ENCODE measurements at regions not wholly inside any gene's neighbourhood (a gene's known extent, or its start where the extent isn't known, plus 50 kb on each side); places are given as distances from the start of the nearest gene placed in this dataset.

- TF ChIP-seq SP1 (CRISPR knock-in tag; conservative IDR thresholded peaks at IDR 0.05) = no peak
- TF ChIP-seq, protein P1, sequence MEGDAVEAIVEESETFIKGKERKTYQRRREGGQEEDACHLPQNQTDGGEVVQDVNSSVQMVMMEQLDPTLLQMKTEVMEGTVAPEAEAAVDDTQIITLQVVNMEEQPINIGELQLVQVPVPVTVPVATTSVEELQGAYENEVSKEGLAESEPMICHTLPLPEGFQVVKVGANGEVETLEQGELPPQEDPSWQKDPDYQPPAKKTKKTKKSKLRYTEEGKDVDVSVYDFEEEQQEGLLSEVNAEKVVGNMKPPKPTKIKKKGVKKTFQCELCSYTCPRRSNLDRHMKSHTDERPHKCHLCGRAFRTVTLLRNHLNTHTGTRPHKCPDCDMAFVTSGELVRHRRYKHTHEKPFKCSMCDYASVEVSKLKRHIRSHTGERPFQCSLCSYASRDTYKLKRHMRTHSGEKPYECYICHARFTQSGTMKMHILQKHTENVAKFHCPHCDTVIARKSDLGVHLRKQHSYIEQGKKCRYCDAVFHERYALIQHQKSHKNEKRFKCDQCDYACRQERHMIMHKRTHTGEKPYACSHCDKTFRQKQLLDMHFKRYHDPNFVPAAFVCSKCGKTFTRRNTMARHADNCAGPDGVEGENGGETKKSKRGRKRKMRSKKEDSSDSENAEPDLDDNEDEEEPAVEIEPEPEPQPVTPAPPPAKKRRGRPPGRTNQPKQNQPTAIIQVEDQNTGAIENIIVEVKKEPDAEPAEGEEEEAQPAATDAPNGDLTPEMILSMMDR (IDR thresholded peaks at IDR 0.05) = no peak
- TF ChIP-seq HMGA2 (CRISPR knock-in tag; IDR thresholded peaks at IDR 0.05) = no peak
- TF ChIP-seq RORB (CRISPR knock-in tag; IDR thresholded peaks at IDR 0.05) = no peak
- TF ChIP-seq FOXJ3 (CRISPR knock-in tag; IDR thresholded peaks at IDR 0.05; ENCODE audit: borderline replicate concordance) = no peak
- TF ChIP-seq ZNF512 (CRISPR knock-in tag; IDR thresholded peaks at IDR 0.05; ENCODE audit: borderline replicate concordance) = no peak
- no peak for TF ChIP-seq TP53 (CRISPR knock-in tag; IDR thresholded peaks at IDR 0.05)
- no peak for TF ChIP-seq NR1H2 (CRISPR knock-in tag; IDR thresholded peaks at IDR 0.05)
- TF ChIP-seq PRDM15 (CRISPR knock-in tag; IDR thresholded peaks at IDR 0.05) = no peak
These were observed 342.1 kb downstream of the SLC4A3 start for GRCh38 chr2:219969508-219969907.

Data from WTC11 (cell line).